SK-N-SH treated with all-trans-retinoic acid at 6 μM for 48 hours (cell line): ENCODE measurements at regions not wholly inside any gene's neighbourhood (a gene's known extent, or its start where the extent isn't known, plus 50 kb on each side); places are given as distances from the start of the nearest gene placed in this dataset.

Experiments used
- ARNTL ChIP-seq: fragments of 450-650 bp; formaldehyde crosslinking; IDR thresholded peaks from 2 replicates; pipeline ENCODE4 v1.5.0; 2020; ENCODE audit warnings: low read depth, mild to moderate bottlenecking, moderate library complexity, borderline replicate concordance
- BACH2 ChIP-seq: fragments of 250-450 bp; sonication (Bioruptor Pico); IDR thresholded peaks from 2 replicates; pipeline ENCODE4 v1.9.0; 2021; ENCODE audit warnings: mild to moderate bottlenecking, borderline replicate concordance
- ESRRG ChIP-seq: fragments of 250-450 bp; sonication (Bioruptor Pico); IDR thresholded peaks from 2 replicates; pipeline ENCODE4 v1.6.1; 2021; ENCODE audit warnings: mild to moderate bottlenecking
- GLIS3 ChIP-seq: fragments of 250-450 bp; sonication (Bioruptor Pico); IDR thresholded peaks from 2 replicates; pipeline ENCODE4 v1.5.0; 2020; ENCODE audit warnings: mild to moderate bottlenecking, moderate library complexity
- OSR1 ChIP-seq: fragments of 250-450 bp; sonication (Bioruptor Pico); IDR thresholded peaks from 2 replicates; pipeline ENCODE4 v1.8.0; 2022; ENCODE audit warnings: moderate library complexity, mild to moderate bottlenecking, inconsistent platforms
- TCF4 ChIP-seq: fragments of 250-450 bp; sonication (Bioruptor Pico); IDR thresholded peaks from 2 replicates; pipeline ENCODE4 v1.8.0; 2021; ENCODE audit warnings: mild to moderate bottlenecking, moderate library complexity, borderline replicate concordance
- TOX ChIP-seq: fragments of 250-450 bp; sonication (Bioruptor Pico); IDR thresholded peaks from 2 replicates; pipeline ENCODE4 v1.8.0; 2021; ENCODE audit warnings: mild to moderate bottlenecking, moderate library complexity, borderline replicate concordance
- ZFP3 ChIP-seq: fragments of 250-450 bp; sonication (Bioruptor Pico); IDR thresholded peaks from 2 replicates; pipeline ENCODE4 v1.5.0; 2020; ENCODE audit warnings: mild to moderate bottlenecking, moderate library complexity
- ZFP30 ChIP-seq: fragments of 450-650 bp; formaldehyde crosslinking; IDR thresholded peaks from 2 replicates; pipeline ENCODE4 v1.5.0; 2022; ENCODE audit warnings: mild to moderate bottlenecking, moderate library complexity
- ZNF8 ChIP-seq: fragments of 450-650 bp; formaldehyde crosslinking; IDR thresholded peaks from 2 replicates; pipeline ENCODE4 v1.5.0; 2020; ENCODE audit warnings: mild to moderate bottlenecking, moderate library complexity
- TF ChIP-seq, protein P1 (sequence below): fragments of 250-450 bp; sonication (Bioruptor Pico); IDR thresholded peaks from 2 replicates; pipeline ENCODE4 v1.8.0; 2020; ENCODE audit warnings: mild to moderate bottlenecking, moderate library complexity, borderline replicate concordance

DNA sequence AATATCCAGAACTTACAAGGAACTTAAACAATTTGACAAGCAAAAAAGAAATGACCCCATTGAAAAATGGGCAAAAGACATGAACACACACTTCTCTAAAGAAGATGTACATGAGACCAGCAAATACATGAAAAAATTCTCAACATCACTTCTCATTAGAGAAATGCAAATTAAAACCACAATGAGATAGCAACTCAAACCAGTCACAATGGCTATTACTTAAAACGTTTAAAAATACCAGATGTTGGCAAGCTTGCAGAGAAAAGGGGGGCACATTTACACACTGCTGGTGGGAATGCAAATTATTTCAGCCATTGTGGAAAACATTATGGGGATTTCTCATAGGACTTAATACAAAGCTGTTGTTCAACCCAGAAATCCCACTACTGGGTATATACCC lies 1634.0 kb downstream of the NCAM2 start:
- TF ChIP-seq GLIS3 (CRISPR knock-in tag): no peak
- TF ChIP-seq ZNF8 (CRISPR knock-in tag): no peak
- no peak for TF ChIP-seq TCF4 (CRISPR knock-in tag)
- TF ChIP-seq OSR1 (CRISPR knock-in tag): no peak
- TF ChIP-seq, protein P1, sequence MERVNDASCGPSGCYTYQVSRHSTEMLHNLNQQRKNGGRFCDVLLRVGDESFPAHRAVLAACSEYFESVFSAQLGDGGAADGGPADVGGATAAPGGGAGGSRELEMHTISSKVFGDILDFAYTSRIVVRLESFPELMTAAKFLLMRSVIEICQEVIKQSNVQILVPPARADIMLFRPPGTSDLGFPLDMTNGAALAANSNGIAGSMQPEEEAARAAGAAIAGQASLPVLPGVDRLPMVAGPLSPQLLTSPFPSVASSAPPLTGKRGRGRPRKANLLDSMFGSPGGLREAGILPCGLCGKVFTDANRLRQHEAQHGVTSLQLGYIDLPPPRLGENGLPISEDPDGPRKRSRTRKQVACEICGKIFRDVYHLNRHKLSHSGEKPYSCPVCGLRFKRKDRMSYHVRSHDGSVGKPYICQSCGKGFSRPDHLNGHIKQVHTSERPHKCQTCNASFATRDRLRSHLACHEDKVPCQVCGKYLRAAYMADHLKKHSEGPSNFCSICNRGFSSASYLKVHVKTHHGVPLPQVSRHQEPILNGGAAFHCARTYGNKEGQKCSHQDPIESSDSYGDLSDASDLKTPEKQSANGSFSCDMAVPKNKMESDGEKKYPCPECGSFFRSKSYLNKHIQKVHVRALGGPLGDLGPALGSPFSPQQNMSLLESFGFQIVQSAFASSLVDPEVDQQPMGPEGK (CRISPR knock-in tag): no peak
- no peak for TF ChIP-seq ZFP3 (CRISPR knock-in tag)
- no peak for TF ChIP-seq ESRRG (CRISPR knock-in tag)
- TF ChIP-seq ZFP30 (CRISPR knock-in tag): no peak
- TF ChIP-seq TOX (CRISPR knock-in tag): no peak
- no peak for TF ChIP-seq ARNTL (CRISPR knock-in tag)
- no peak for TF ChIP-seq BACH2 (CRISPR knock-in tag)
